Liver (tissue), 8 donors: ENCODE measurements at regions not wholly inside any gene's neighbourhood (a gene's known extent, or its start where the extent isn't known, plus 50 kb on each side); places are given as distances from the start of the nearest gene placed in this dataset.

ENCODE experiments used
- DNase-seq: peaks from one replicate; pipeline ENCODE4 v3.0.0-alpha.2; 2017; ENCODE audit warnings: low spot score
- H3K27ac ChIP-seq, 2 donors: one replicate each; pipeline ENCODE4 v1.7.0; 2013; ENCODE audit warnings: inconsistent platforms in 2 of 2, low read length in 2 of 2, control low read depth in 1 of 2, low read depth in 1 of 2, mild to moderate bottlenecking in 1 of 2
- H3K27me3 ChIP-seq, 4 donors: one replicate each; pipeline versions ENCODE4 v1.6.1 to v1.7.0; 2013; ENCODE audit warnings: low read length in 3 of 4, inconsistent platforms in 1 of 4, mild to moderate bottlenecking in 1 of 4, moderate library complexity in 1 of 4; ENCODE audit not compliant: control insufficient read depth in 4 of 4, insufficient read depth in 4 of 4
- H3K36me3 ChIP-seq, 4 donors: one replicate each; pipeline versions ENCODE4 v1.6.1 to v1.7.0; 2013; ENCODE audit warnings: low read length in 3 of 4, mild to moderate bottlenecking in 3 of 4, low read depth in 1 of 4, moderate library complexity in 1 of 4; ENCODE audit not compliant: control insufficient read depth in 4 of 4, insufficient read depth in 3 of 4
- H3K4me1 ChIP-seq, 4 donors: one replicate each; pipeline versions ENCODE4 v1.6.1 to v1.7.0; 2013; ENCODE audit warnings: low read length in 3 of 4, mild to moderate bottlenecking in 3 of 4, moderate library complexity in 1 of 4; ENCODE audit not compliant: control insufficient read depth in 4 of 4, insufficient read depth in 4 of 4
- H3K4me3 ChIP-seq, 3 donors: one replicate each; pipeline versions ENCODE4 v1.6.1 to v1.7.0; 2013; ENCODE audit warnings: low read length in 3 of 3, control low read depth in 1 of 3, low read depth in 1 of 3, mild to moderate bottlenecking in 1 of 3
- H3K9ac ChIP-seq, 2 donors: one replicate each; pipeline ENCODE4 v1.7.0; 2013; ENCODE audit warnings: low read length in 2 of 2, mild to moderate bottlenecking in 2 of 2, moderate library complexity in 2 of 2, control low read depth in 1 of 2, low read depth in 1 of 2
- H3K9me3 ChIP-seq, 4 donors: one replicate each; pipeline versions ENCODE4 v1.6.1 to v1.7.0; 2013; ENCODE audit warnings: low read length in 3 of 4; ENCODE audit not compliant: control insufficient read depth in 4 of 4
- ATF3 ChIP-seq: IDR thresholded peaks from 2 replicates; pipeline ENCODE4 v1.6.1; 2016; ENCODE audit warnings: antibody characterized with exemption
- EGR1 ChIP-seq, 2 donors: IDR thresholded peaks; 2 replicates each; pipeline ENCODE4 v1.6.1; 2016 to 2018; ENCODE audit warnings: antibody characterized with exemption in 2 of 2, low read depth in 2 of 2
- FOXA1 ChIP-seq: IDR thresholded peaks from 2 replicates; pipeline ENCODE4 v1.6.1; 2016; ENCODE audit warnings: antibody characterized with exemption
- FOXA2 ChIP-seq: IDR thresholded peaks from 2 replicates; pipeline ENCODE4 v1.6.1; 2016; ENCODE audit warnings: antibody characterized with exemption
- GABPA ChIP-seq, 2 donors: IDR thresholded peaks in 1 of 2; conservative IDR thresholded peaks in 1 of 2; 2 replicates each; pipeline ENCODE4 v1.6.1; 2016; ENCODE audit warnings: antibody characterized with exemption in 2 of 2, mild to moderate bottlenecking in 1 of 2, moderate library complexity in 1 of 2
- HNF4A ChIP-seq, 2 donors: conservative IDR thresholded peaks; 2 replicates each; pipeline ENCODE4 v1.6.1; 2016; ENCODE audit warnings: antibody characterized with exemption in 2 of 2, mild to moderate bottlenecking in 2 of 2
- HNF4G ChIP-seq: IDR thresholded peaks from 2 replicates; pipeline ENCODE4 v1.6.1; 2016; ENCODE audit warnings: antibody characterized with exemption
- JUND ChIP-seq, 2 donors: IDR thresholded peaks; 2 replicates each; pipeline ENCODE4 v1.6.1; 2016; ENCODE audit warnings: antibody characterized with exemption in 2 of 2
- NR2F2 ChIP-seq: IDR thresholded peaks from 2 replicates; pipeline ENCODE4 v1.6.1; 2016; ENCODE audit warnings: antibody characterized with exemption
- RAD21 ChIP-seq, 2 donors: IDR thresholded peaks; 2 replicates each; pipeline ENCODE4 v1.6.1; 2016; ENCODE audit warnings: antibody characterized with exemption in 2 of 2, mild to moderate bottlenecking in 2 of 2
- REST ChIP-seq: IDR thresholded peaks from 2 replicates; pipeline ENCODE4 v1.6.1; 2016; ENCODE audit warnings: antibody characterized with exemption, mild to moderate bottlenecking
- RXRA ChIP-seq, 2 donors: IDR thresholded peaks; 2 replicates each; pipeline ENCODE4 v1.6.1; 2017 to 2018; ENCODE audit warnings: antibody characterized with exemption in 2 of 2, mild to moderate bottlenecking in 1 of 2
- SP1 ChIP-seq: IDR thresholded peaks from 2 replicates; pipeline ENCODE4 v1.6.1; 2018; ENCODE audit warnings: antibody characterized with exemption, mild to moderate bottlenecking
- TAF1 ChIP-seq: conservative IDR thresholded peaks from 2 replicates; pipeline ENCODE4 v1.6.1; 2016; ENCODE audit warnings: antibody characterized with exemption, mild to moderate bottlenecking
- YY1 ChIP-seq: IDR thresholded peaks from 2 replicates; pipeline ENCODE4 v1.6.1; 2016; ENCODE audit warnings: antibody characterized with exemption, mild to moderate bottlenecking
- WGBS: extraction: QIAGEN DNeasy Blood & Tissue Kit; methylation state at CpG from one replicate; pipeline ENCODE4 v1.1.7; 2013; 5-methylcytosine and 5-hydroxymethylcytosine counted together
- TF ChIP-seq, protein P1 (sequence below): IDR thresholded peaks from 2 replicates; pipeline ENCODE4 v1.6.1; 2016; ENCODE audit warnings: antibody characterized with exemption
- TF ChIP-seq, protein P2 (sequence below): fragments of 150-350 bp; IDR thresholded peaks from 2 replicates; pipeline ENCODE4 v1.5.1; 2017; ENCODE audit warnings: improper control_type of control experiment, low read depth, low read length; ENCODE audit not compliant: missing input control
- TF ChIP-seq, protein P3 (sequence below): IDR thresholded peaks from 2 replicates; pipeline ENCODE4 v1.6.1; 2016; ENCODE audit warnings: antibody characterized with exemption
- donor health status: healthy.
- donor health status: healthy.
- donor health status: healthy.
- donor health status: healthy.
- donor health status: healthy.

- Histone ChIP-seq H3K4me1 (no peaks in the 10 kb centered on the region), H3K36me3 (no peaks in the 10 kb centered on the region), H3K4me3 (no peak overlapping the region), H3K27me3 (no peaks in the 10 kb centered on the region), H3K27ac (no peak overlapping the region), H3K9ac (no peak overlapping the region), H3K9me3 (peaks cover 0 to 6% (median 0%) of the 10 kb centered on the region in 4 donors)
- WGBS = 70% methylated on average over 5 of the region's 5 CpGs
- no peak for DNase-seq
- no peak for TF ChIP-seq FOXA2
- no peak for TF ChIP-seq YY1
- no peak for TF ChIP-seq FOXA1
- TF ChIP-seq RAD21 (IDR thresholded peaks at IDR 0.05) = no peak
- TF ChIP-seq, protein P1, sequence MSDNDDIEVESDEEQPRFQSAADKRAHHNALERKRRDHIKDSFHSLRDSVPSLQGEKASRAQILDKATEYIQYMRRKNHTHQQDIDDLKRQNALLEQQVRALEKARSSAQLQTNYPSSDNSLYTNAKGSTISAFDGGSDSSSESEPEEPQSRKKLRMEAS = no peak
- TF ChIP-seq RXRA (IDR thresholded peaks at IDR 0.05) = no peak
- no peak for TF ChIP-seq EGR1 (IDR thresholded peaks at IDR 0.05; ENCODE audit: low read depth in 2 of 2)
- TF ChIP-seq NR2F2 = no peak
- TF ChIP-seq, protein P2, sequence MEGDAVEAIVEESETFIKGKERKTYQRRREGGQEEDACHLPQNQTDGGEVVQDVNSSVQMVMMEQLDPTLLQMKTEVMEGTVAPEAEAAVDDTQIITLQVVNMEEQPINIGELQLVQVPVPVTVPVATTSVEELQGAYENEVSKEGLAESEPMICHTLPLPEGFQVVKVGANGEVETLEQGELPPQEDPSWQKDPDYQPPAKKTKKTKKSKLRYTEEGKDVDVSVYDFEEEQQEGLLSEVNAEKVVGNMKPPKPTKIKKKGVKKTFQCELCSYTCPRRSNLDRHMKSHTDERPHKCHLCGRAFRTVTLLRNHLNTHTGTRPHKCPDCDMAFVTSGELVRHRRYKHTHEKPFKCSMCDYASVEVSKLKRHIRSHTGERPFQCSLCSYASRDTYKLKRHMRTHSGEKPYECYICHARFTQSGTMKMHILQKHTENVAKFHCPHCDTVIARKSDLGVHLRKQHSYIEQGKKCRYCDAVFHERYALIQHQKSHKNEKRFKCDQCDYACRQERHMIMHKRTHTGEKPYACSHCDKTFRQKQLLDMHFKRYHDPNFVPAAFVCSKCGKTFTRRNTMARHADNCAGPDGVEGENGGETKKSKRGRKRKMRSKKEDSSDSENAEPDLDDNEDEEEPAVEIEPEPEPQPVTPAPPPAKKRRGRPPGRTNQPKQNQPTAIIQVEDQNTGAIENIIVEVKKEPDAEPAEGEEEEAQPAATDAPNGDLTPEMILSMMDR = no peak
- no peak for TF ChIP-seq SP1
- no peak for TF ChIP-seq TAF1
- no peak for TF ChIP-seq JUND (IDR thresholded peaks at IDR 0.05)
- TF ChIP-seq HNF4A (conservative IDR thresholded peaks at IDR 0.05) = no peak
- TF ChIP-seq, protein P3, sequence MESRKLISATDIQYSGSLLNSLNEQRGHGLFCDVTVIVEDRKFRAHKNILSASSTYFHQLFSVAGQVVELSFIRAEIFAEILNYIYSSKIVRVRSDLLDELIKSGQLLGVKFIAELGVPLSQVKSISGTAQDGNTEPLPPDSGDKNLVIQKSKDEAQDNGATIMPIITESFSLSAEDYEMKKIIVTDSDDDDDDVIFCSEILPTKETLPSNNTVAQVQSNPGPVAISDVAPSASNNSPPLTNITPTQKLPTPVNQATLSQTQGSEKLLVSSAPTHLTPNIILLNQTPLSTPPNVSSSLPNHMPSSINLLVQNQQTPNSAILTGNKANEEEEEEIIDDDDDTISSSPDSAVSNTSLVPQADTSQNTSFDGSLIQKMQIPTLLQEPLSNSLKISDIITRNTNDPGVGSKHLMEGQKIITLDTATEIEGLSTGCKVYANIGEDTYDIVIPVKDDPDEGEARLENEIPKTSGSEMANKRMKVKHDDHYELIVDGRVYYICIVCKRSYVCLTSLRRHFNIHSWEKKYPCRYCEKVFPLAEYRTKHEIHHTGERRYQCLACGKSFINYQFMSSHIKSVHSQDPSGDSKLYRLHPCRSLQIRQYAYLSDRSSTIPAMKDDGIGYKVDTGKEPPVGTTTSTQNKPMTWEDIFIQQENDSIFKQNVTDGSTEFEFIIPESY = no peak
- no peak for TF ChIP-seq HNF4G
- TF ChIP-seq REST = no peak
- no peak for TF ChIP-seq ATF3
- no peak for TF ChIP-seq GABPA (IDR thresholded peaks at IDR 0.05 in 1 of 2, conservative IDR thresholded peaks at IDR 0.05 in 1 of 2)
Measured at GRCh38 chr5:152689250-152689711, 284.2 kb upstream of the NMUR2 start.

GRCh38 chr5:152694231-152694630 is 289.2 kb upstream of the NMUR2 start:
- H3K4me1 ChIP-seq = no peaks in the 10 kb centered on the region
- no peak overlapping the region for H3K4me3 ChIP-seq
- H3K9me3 ChIP-seq = no peaks in the 10 kb centered on the region
- TF ChIP-seq TAF1 (no peak), NR2F2 (no peak), ATF3 (no peak), EGR1 (IDR thresholded peaks at IDR 0.05; ENCODE audit: low read depth in 2 of 2) (no peak)
- TF ChIP-seq, protein P1 = no peak
- no peaks in the 10 kb centered on the region for H3K36me3 ChIP-seq
- DNase-seq = no peak
- no peak overlapping the region for H3K9ac ChIP-seq
- WGBS = 36% methylated on average over 2 of the region's 2 CpGs
- H3K27ac ChIP-seq = no peak overlapping the region
- no peaks in the 10 kb centered on the region for H3K27me3 ChIP-seq
